ENCODE measurements at regions not wholly inside any gene's neighbourhood (a gene's known extent, or its start where the extent isn't known, plus 50 kb on each side); places are given as distances from the start of the nearest gene placed in this dataset.

GRCh38 chr2:18821431-18821830 is 232.1 kb upstream of the NT5C1B start:
- TF ChIP-seq CTCF (IDR thresholded peaks at IDR 0.05; ENCODE audit: insufficient read depth, missing control alignments): no peak
- no peak for DNase-seq (ENCODE audit: insufficient read length, low spot score)
- no peak for FAIRE-seq

- TF ChIP-seq CTCF (IDR thresholded peaks at IDR 0.05; ENCODE audit: insufficient read depth, missing control alignments): no peak
- DNase-seq (ENCODE audit: insufficient read length, low spot score) (no peak), FAIRE-seq (no peak)
These were observed 231.6 kb upstream of the NT5C1B start for GRCh38 chr2:18820966-18821365.

GRCh38 chr2:18819566-18819965 is 230.2 kb upstream of the NT5C1B start:
- DNase-seq (ENCODE audit: insufficient read length, low spot score) (no peak), FAIRE-seq (no peak)
- TF ChIP-seq CTCF (IDR thresholded peaks at IDR 0.05; ENCODE audit: insufficient read depth, missing control alignments): no peak

- FAIRE-seq (no peak), DNase-seq (ENCODE audit: insufficient read length, low spot score) (no peak)
- TF ChIP-seq CTCF (IDR thresholded peaks at IDR 0.05; ENCODE audit: insufficient read depth, missing control alignments): no peak
These were observed 225.0 kb upstream of the NT5C1B start for GRCh38 chr2:18814387-18814786.

- FAIRE-seq: no peak
- no peak for DNase-seq (ENCODE audit: insufficient read length, low spot score)
These were observed 215.2 kb upstream of the NT5C1B start for GRCh38 chr2:18804536-18804935.

GRCh38 chr2:18803141-18803939 is 214.0 kb upstream of the NT5C1B start:
- no peak for TF ChIP-seq CTCF (IDR thresholded peaks at IDR 0.05; ENCODE audit: insufficient read depth, missing control alignments)
- DNase-seq (ENCODE audit: insufficient read length, low spot score) (no peak), FAIRE-seq (no peak)

More at GRCh38 chr2:18804536-18804935, 215.2 kb upstream of the NT5C1B start:
- no peak for TF ChIP-seq CTCF (IDR thresholded peaks at IDR 0.05; ENCODE audit: insufficient read depth, missing control alignments)

GRCh38 chr2:18800240-18800971 is 211.0 kb upstream of the NT5C1B start:
- DNase-seq (ENCODE audit: insufficient read length, low spot score): no peak
- FAIRE-seq: no peak
- no peak for TF ChIP-seq CTCF (IDR thresholded peaks at IDR 0.05; ENCODE audit: insufficient read depth, missing control alignments)

Measured in D721Med (cell line).